Rectal smooth muscle tissue (tissue), 1 donor: ENCODE measurements at regions not wholly inside any gene's neighbourhood (a gene's known extent, or its start where the extent isn't known, plus 50 kb on each side); places are given as distances from the start of the nearest gene placed in this dataset.
"Not testable (repeated sequence)": the region's sequence is repeated elsewhere in the genome, so short reads cannot be mapped to it uniquely, and the experiment has no call there.

Source experiments
- H3K27ac ChIP-seq: one replicate; pipeline ENCODE4 v1.7.0; 2013; ENCODE audit warnings: low read depth, low read length, inconsistent platforms
- H3K27me3 ChIP-seq: one replicate; pipeline ENCODE4 v1.7.0; 2013; ENCODE audit warnings: low read length; ENCODE audit not compliant: control insufficient read depth, insufficient read depth
- H3K36me3 ChIP-seq: one replicate; pipeline ENCODE4 v1.7.0; 2013; ENCODE audit warnings: low read length; ENCODE audit not compliant: control insufficient read depth, insufficient read depth
- H3K4me1 ChIP-seq: one replicate; pipeline ENCODE4 v1.7.0; 2013; ENCODE audit warnings: low read length; ENCODE audit not compliant: control insufficient read depth, insufficient read depth
- H3K4me3 ChIP-seq: one replicate; pipeline ENCODE4 v1.7.0; 2013; ENCODE audit warnings: low read length
- H3K9ac ChIP-seq: one replicate; pipeline ENCODE4 v1.7.0; 2013; ENCODE audit warnings: low read length

DNA sequence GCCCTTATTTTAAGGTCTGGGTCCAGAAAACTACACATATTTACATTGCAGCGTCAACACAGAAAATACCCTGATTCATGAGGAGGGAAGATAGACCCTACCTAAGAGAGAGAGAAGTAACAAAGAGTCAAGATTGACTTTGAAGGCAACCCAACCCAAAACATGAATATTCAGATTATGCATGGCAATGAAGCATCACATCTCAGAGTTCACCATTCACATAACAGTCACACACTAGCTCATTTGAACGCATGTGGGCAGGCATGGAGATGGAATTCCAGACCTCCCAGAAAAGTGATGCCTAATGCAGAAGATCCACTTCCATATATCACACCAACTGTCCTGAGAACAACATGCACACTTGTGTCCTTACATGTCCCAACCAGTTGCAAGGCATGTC is 190.1 kb upstream of the ITGA1 start:
- Histone ChIP-seq H3K27ac (no peak overlapping the region), H3K9ac (no peak overlapping the region), H3K27me3 (no peaks in the 10 kb centered on the region), H3K4me3 (no peak overlapping the region), H3K4me1 (no peaks in the 10 kb centered on the region), H3K36me3 (no peaks in the 10 kb centered on the region)

DNA sequence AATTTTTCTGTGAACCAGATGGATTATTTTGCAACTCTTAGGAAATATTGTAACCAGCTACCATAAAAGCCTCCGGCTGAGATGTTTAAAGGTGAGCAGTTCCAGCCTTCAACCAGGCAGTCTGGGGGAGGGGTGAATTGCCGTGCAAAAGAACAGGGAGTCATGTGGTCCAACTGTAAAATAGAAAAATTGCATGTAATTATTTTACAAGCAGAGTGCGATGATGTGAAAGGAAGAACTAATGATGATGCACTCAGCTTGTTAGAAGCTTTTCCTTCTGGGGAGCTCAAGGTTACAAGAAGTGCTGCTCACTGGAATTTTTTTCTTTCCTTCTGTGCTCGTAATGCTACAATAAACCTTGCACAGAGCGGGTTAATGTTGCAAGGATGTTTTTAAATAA is 188.7 kb upstream of the ITGA1 start:
- H3K27me3 ChIP-seq = no peaks in the 10 kb centered on the region
- no peak overlapping the region for H3K27ac ChIP-seq
- no peaks in the 10 kb centered on the region for H3K36me3 ChIP-seq
- H3K4me3 ChIP-seq = no peak overlapping the region
- H3K4me1 ChIP-seq = no peaks in the 10 kb centered on the region
- no peak overlapping the region for H3K9ac ChIP-seq

DNA sequence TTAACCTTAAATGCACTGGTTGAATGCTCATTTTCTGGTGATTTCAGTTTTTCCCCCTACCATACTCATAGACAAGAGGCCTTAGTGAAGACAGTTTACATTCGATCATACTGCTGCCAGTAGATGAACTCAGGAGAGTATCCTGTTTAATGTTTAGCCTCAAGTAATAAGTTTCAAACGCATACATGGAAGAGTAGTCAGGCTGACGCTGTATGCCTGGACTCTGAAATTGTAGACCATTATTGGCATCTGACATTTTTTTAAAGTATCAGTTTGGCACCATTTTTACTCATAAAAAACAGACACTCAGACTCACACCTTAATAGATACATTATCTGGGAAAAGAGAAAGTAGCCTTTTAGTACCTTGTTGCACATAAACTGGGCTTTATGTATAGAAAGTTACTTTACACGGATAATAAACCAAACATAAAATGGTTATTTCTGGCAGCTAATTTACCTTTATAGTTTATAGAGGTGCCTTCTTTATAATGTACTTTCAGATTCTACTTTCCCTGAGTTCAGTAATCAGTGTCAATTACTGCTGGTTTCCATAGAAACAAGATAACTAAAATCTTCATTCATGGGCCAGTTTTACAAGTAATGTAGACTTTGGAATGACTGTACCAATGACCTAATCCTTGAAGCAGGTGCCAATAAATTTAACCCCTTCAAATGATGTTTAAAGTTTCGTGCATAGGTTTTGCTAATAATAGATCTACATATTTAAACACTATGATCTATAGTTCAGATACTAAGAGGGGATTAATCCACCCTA is 183.8 kb upstream of the ITGA1 start:
- Histone ChIP-seq H3K4me3 (no peak overlapping the region), H3K27me3 (no peaks in the 10 kb centered on the region), H3K4me1 (no peaks in the 10 kb centered on the region), H3K36me3 (no peaks in the 10 kb centered on the region), H3K9ac (no peak overlapping the region), H3K27ac (no peak overlapping the region)

DNA sequence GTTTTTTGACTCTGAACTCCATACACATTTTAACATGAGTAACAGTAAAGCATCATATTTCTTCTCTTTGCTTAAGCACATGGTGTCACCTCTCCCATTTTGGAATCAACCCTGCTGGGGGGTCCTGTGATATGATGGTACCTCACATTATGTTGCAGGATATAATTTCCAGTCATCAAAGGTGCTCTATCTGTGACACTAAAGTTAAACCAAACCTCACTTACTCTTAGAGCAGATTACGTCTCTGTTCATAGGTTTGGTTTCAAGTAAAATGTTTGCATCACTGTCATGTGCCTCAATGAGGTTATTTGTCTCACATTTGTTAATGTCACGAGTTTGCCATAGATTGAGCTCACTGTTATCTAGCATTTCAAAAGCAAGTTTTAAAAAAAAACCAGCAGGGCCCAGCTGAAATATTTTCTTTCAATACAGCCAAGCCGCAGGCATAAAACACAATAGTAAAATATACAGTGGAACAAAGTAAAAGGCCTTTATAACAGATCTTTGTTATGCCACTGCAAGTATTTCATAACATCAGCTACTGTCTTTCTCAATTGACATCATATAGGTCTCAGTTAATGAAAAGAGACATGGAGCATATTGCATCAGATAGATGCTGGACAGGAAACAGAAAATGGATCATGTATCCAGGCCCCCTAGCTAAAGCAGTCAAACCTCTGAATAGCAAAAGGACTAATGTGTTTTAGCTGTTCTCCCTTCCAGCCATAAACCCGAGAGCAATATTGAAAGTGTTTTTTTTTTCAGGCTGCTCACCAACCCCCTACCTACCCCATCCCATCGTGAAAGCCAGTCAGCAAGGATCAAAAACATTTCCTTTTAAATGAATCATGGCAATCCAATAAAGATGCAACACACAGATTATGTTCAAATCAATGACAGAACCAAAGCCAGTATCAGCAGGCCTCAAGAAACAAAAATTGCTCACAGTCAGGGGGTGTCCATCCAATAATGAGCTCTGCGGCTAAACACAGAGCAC is 182.1 kb upstream of the ITGA1 start:
- no peak overlapping the region for H3K9ac ChIP-seq
- H3K27ac ChIP-seq = no peak overlapping the region
- no peaks in the 10 kb centered on the region for H3K36me3 ChIP-seq
- H3K27me3 ChIP-seq = no peaks in the 10 kb centered on the region
- H3K4me1 ChIP-seq = no peaks in the 10 kb centered on the region
- no peak overlapping the region for H3K4me3 ChIP-seq

DNA sequence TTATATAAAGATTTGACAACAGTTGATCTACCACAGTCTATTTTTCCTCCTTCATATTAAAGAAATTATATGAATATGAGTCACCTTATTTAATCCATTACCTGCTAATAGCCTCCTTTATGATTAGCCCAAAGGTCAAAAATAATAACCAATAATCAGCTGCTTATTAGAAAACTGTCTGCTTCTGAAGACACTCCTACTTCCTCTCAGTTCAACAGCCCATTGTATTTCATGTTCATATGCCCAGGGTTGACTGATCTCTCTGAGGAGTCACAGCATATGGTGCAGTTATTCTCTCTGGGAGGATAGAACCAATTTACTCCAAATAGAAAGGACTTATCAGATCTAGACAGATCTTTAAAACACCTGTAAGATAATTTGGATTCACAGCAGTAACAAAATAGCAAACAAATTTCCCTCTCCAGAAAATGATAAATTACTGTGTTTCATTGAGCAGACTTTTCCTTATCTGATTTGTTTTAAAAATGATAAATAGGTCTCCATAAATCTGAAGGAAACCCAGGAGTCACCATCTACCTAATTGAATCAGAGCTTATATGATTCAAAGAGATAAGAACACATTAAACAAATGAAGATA is 180.4 kb upstream of the ITGA1 start:
- no peaks in the 10 kb centered on the region for H3K4me1 ChIP-seq
- no peaks in the 10 kb centered on the region for H3K36me3 ChIP-seq
- H3K27me3 ChIP-seq = no peaks in the 10 kb centered on the region
- H3K4me3 ChIP-seq = no peak overlapping the region
- no peak overlapping the region for H3K27ac ChIP-seq
- H3K9ac ChIP-seq = no peak overlapping the region

DNA sequence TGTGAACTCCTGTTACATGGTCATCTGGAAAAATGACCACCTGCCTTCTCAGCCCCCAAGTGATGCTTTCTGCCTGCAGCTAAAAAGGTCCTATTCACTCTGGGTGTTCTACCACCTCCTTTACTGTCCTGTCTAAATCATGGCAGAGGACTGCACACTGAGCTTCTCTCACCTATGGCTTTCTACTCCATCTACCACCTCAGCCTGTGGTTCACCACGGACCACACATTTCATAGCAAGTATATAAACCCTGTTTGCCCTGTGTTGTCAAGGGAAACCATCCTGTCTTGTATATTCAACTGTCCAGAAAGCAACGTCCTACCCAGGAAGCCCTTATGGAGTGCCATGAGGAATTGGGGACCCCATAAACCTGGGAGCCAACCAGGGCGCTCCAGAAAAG is 167.4 kb upstream of the ITGA1 start:
- Histone ChIP-seq H3K36me3 (no peaks in the 10 kb centered on the region), H3K9ac (no peak overlapping the region), H3K27me3 (no peaks in the 10 kb centered on the region), H3K4me3 (no peak overlapping the region), H3K4me1 (no peaks in the 10 kb centered on the region), H3K27ac (no peak overlapping the region)

DNA sequence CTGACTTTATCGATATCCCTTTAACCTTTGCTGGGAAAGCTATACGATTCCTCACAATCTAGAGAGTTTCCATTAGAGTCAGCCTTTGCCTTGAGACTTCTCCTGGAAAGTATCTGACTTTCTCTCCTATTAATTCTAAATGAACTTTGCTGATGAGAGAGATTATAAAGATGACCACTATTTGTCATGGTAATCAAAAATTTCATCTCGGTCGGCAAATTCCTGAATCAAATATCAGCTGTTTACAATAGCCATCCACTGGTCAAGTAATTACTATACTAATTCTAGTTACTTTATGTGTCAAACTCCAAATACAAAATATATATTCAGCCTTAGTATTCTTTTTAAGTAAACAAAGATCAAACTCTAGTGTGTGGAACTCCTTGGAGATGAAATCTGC is 164.4 kb upstream of the ITGA1 start:
- H3K27ac ChIP-seq = no peak overlapping the region
- no peak overlapping the region for H3K9ac ChIP-seq
- no peak overlapping the region for H3K4me3 ChIP-seq
- no peaks in the 10 kb centered on the region for H3K4me1 ChIP-seq
- H3K36me3 ChIP-seq = no peaks in the 10 kb centered on the region
- no peaks in the 10 kb centered on the region for H3K27me3 ChIP-seq

DNA sequence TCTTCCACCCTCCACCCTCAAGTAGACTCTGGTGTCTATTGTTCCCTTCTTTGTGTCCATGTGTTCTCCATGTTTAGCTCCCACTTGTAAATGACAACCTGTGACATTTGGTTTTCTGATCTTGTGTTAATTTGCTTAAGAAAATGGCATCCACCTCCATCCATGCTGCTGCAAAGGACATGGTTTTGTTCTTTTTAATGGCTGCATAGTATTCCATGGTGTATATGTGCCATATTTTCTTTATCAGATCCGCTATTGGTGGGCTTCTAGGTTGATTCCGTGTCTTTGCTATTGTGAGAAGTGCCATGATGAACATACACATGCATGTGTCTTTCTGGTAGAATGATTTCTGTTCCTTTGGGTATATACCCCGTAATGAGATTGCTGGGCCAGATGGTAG is 163.4 kb upstream of the ITGA1 start:
- H3K4me1 ChIP-seq = no peaks in the 10 kb centered on the region
- no peak overlapping the region for H3K27ac ChIP-seq
- no peaks in the 10 kb centered on the region for H3K36me3 ChIP-seq
- no peaks in the 10 kb centered on the region for H3K27me3 ChIP-seq
- no peak overlapping the region for H3K4me3 ChIP-seq
- no peak overlapping the region for H3K9ac ChIP-seq

DNA sequence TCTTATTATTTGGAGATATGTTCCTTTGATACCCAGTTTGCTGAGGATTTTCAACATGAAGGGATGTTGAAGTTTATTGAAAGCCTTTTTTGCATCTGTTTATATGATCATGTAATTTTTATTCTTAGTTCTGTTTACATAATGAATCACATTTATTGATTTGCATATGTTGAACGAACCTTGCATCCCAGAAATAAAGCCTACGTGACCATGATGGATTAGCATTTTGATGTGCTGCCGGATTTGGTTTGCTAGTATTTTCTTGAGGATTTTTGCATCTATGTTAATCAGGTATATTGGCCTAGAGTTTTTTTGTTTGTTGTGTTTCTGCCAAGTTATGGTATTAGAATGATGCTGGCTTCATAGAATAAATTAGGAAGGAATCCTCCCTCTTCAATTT is 161.4 kb upstream of the ITGA1 start:
- H3K27ac ChIP-seq = no peak overlapping the region
- no peaks in the 10 kb centered on the region for H3K4me1 ChIP-seq
- H3K36me3 ChIP-seq = no peaks in the 10 kb centered on the region
- no peaks in the 10 kb centered on the region for H3K27me3 ChIP-seq
- H3K9ac ChIP-seq = no peak overlapping the region
- H3K4me3 ChIP-seq = no peak overlapping the region

DNA sequence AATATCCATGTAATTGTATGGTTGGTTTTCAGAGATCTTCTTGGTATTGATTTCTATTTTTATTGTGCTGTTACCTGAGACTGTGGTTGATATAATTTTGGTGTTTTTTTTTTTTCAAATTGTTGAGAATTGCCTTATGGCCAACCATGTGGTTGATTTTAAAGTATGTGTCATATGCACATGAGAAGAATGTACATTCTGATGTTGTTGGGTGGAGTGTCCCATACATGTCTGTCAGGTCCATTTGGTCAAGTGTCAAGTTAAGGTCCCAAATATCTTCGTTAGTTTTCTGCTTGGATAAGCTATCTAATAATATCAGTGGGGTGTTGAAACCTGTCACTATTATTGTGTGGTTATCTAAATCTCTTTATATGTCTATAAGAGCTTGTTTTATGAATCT is 160.0 kb upstream of the ITGA1 start:
- H3K4me1 ChIP-seq = no peaks in the 10 kb centered on the region
- no peaks in the 10 kb centered on the region for H3K36me3 ChIP-seq
- H3K4me3 ChIP-seq = no peak overlapping the region
- no peak overlapping the region for H3K27ac ChIP-seq
- no peak overlapping the region for H3K9ac ChIP-seq
- H3K27me3 ChIP-seq = no peaks in the 10 kb centered on the region

DNA sequence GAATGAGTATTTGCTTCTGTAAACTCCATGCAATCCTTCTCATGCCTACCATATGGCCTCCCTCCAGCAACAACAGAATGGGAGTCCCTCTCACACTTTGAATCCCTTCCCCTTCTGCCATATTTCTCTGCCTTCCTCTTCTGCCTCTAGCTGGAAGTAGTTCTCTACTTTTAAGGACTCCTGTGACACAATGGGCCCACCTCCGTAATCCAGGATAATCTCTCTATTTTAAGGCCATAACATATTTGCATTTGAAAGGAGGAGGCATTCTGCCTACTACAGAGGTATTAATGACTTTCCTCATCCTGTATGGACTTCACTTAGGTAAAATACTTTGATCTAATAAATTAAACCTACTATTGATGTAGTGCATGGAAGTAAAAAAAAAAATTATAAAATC is 155.4 kb upstream of the ITGA1 start:
- Histone ChIP-seq H3K27ac (no peak overlapping the region), H3K4me3 (no peak overlapping the region), H3K9ac (no peak overlapping the region), H3K36me3 (no peaks in the 10 kb centered on the region), H3K27me3 (no peaks in the 10 kb centered on the region), H3K4me1 (no peaks in the 10 kb centered on the region)

DNA sequence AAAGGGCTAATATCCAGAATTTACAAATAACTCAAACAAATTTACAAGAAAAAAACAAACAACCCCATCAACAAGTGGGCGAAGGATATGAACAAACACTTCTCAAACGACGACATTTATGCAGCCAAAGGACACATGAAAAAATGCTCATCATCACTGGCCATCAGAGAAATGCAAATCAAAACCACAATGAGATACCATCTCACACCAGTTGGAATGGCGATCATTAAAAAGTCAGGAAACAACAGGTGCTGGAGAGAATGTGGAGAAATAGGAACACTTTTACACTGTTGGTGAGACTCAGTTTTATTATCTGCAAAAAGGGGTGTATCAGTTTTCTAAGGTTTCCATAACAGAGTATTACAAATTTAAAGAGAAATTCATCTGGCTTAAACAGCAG is 153.5 kb upstream of the ITGA1 start:
- H3K36me3 ChIP-seq, H3K9ac ChIP-seq, H3K27ac ChIP-seq, H3K4me3 ChIP-seq, H3K27me3 ChIP-seq, H3K4me1 ChIP-seq: not testable (repeated sequence)
